ENCODE measurements at regions not wholly inside any gene's neighbourhood (a gene's known extent, or its start where the extent isn't known, plus 50 kb on each side); places are given as distances from the start of the nearest gene placed in this dataset.

GRCh38 chr6:56339524-56339923, 92.1 kb upstream of the COL21A1 start:
- H3K27me3 ChIP-seq (ENCODE audit: insufficient read depth, low read length, poor library complexity, severe bottlenecking), result no peaks in the 10 kb centered on the region
- TF ChIP-seq EZH2phosphoT487 (IDR thresholded peaks at IDR 0.05; ENCODE audit: borderline replicate concordance) (no peak), CTCF (conservative IDR thresholded peaks at IDR 0.05; ENCODE audit: low read length) (no peak)
- H3K4me2 ChIP-seq (ENCODE audit: low read depth, low read length, poor library complexity, severe bottlenecking), result no peak overlapping the region

GRCh38 chr6:56335726-56336125, 88.3 kb upstream of the COL21A1 start:
- TF ChIP-seq CTCF (conservative IDR thresholded peaks at IDR 0.05; ENCODE audit: low read length) (no peak), EZH2phosphoT487 (IDR thresholded peaks at IDR 0.05; ENCODE audit: borderline replicate concordance) (no peak)
- Histone ChIP-seq H3K9me3 (ENCODE audit: insufficient read depth, low read depth, low read length) (no peaks in the 10 kb centered on the region), H3K36me3 (ENCODE audit: insufficient read depth, low read length) (no peaks in the 10 kb centered on the region), H3K4me3 (ENCODE audit: low read length, poor library complexity, severe bottlenecking) (no peak overlapping the region), H3K79me2 (ENCODE audit: insufficient read depth, low read length) (no peaks in the 10 kb centered on the region), H3K27me3 (ENCODE audit: insufficient read depth, low read length, poor library complexity, severe bottlenecking) (no peaks in the 10 kb centered on the region), H4K20me1 (ENCODE audit: insufficient read depth, low read length, poor library complexity, severe bottlenecking) (no peaks in the 10 kb centered on the region), H3F3A (ENCODE audit: low read depth) (no peaks in the 10 kb centered on the region), H3K4me1 (ENCODE audit: insufficient read depth, low read length, poor library complexity, severe bottlenecking) (no peaks in the 10 kb centered on the region), H3K9me2 (replicated peaks; ENCODE audit: low read depth, low read length) (no peaks in the 10 kb centered on the region), H3K4me2 (ENCODE audit: low read depth, low read length, poor library complexity, severe bottlenecking) (no peak overlapping the region), H3K9ac (ENCODE audit: low read depth, low read length, poor library complexity, severe bottlenecking) (no peak overlapping the region), H2AFZ (ENCODE audit: low read length) (no peak overlapping the region)

More at GRCh38 chr6:56339524-56339923, 92.1 kb upstream of the COL21A1 start:
- H2AFZ ChIP-seq (ENCODE audit: low read length), result no peak overlapping the region
- H3K79me2 ChIP-seq (ENCODE audit: insufficient read depth, low read length), result no peaks in the 10 kb centered on the region
- H3K4me3 ChIP-seq (ENCODE audit: low read length, poor library complexity, severe bottlenecking), result no peak overlapping the region
- no peaks in the 10 kb centered on the region for H4K20me1 ChIP-seq (ENCODE audit: insufficient read depth, low read length, poor library complexity, severe bottlenecking)
- H3K4me1 ChIP-seq (ENCODE audit: insufficient read depth, low read length, poor library complexity, severe bottlenecking), result no peaks in the 10 kb centered on the region
- no peaks in the 10 kb centered on the region for H3K36me3 ChIP-seq (ENCODE audit: insufficient read depth, low read length)
- no peaks in the 10 kb centered on the region for H3K9me2 ChIP-seq (replicated peaks; ENCODE audit: low read depth, low read length)
- H3K9ac ChIP-seq (ENCODE audit: low read depth, low read length, poor library complexity, severe bottlenecking), result no peak overlapping the region
- H3K9me3 ChIP-seq (ENCODE audit: insufficient read depth, low read depth, low read length), result no peaks in the 10 kb centered on the region
- no peaks in the 10 kb centered on the region for H3F3A ChIP-seq (ENCODE audit: low read depth)

- no peaks in the 10 kb centered on the region for H4K20me1 ChIP-seq (ENCODE audit: insufficient read depth, low read length, poor library complexity, severe bottlenecking)
- no peaks in the 10 kb centered on the region for H3K4me1 ChIP-seq (ENCODE audit: insufficient read depth, low read length, poor library complexity, severe bottlenecking)
- H3K36me3 ChIP-seq (ENCODE audit: insufficient read depth, low read length), result no peaks in the 10 kb centered on the region
- H3K79me2 ChIP-seq (ENCODE audit: insufficient read depth, low read length), result no peaks in the 10 kb centered on the region
- H3F3A ChIP-seq (ENCODE audit: low read depth), result no peaks in the 10 kb centered on the region
- H3K4me2 ChIP-seq (ENCODE audit: low read depth, low read length, poor library complexity, severe bottlenecking), result no peak overlapping the region
- no peaks in the 10 kb centered on the region for H3K9me3 ChIP-seq (ENCODE audit: insufficient read depth, low read depth, low read length)
- no peak overlapping the region for H3K4me3 ChIP-seq (ENCODE audit: low read length, poor library complexity, severe bottlenecking)
- no peak for TF ChIP-seq EZH2phosphoT487 (IDR thresholded peaks at IDR 0.05; ENCODE audit: borderline replicate concordance)
- TF ChIP-seq CTCF (conservative IDR thresholded peaks at IDR 0.05; ENCODE audit: low read length), result no peak
- no peaks in the 10 kb centered on the region for H3K27me3 ChIP-seq (ENCODE audit: insufficient read depth, low read length, poor library complexity, severe bottlenecking)
- no peaks in the 10 kb centered on the region for H3K9me2 ChIP-seq (replicated peaks; ENCODE audit: low read depth, low read length)
- H3K9ac ChIP-seq (ENCODE audit: low read depth, low read length, poor library complexity, severe bottlenecking), result no peak overlapping the region
- H2AFZ ChIP-seq (ENCODE audit: low read length), result no peak overlapping the region
These were observed 87.6 kb upstream of the COL21A1 start for GRCh38 chr6:56334937-56335336.

Data from Loucy (cell line).